ENCODE measurements at regions not wholly inside any gene's neighbourhood (a gene's known extent, or its start where the extent isn't known, plus 50 kb on each side); places are given as distances from the start of the nearest gene placed in this dataset.
A peak's percentile ranks its signal among the peaks of the same experiment; 100 is the strongest.

DNA sequence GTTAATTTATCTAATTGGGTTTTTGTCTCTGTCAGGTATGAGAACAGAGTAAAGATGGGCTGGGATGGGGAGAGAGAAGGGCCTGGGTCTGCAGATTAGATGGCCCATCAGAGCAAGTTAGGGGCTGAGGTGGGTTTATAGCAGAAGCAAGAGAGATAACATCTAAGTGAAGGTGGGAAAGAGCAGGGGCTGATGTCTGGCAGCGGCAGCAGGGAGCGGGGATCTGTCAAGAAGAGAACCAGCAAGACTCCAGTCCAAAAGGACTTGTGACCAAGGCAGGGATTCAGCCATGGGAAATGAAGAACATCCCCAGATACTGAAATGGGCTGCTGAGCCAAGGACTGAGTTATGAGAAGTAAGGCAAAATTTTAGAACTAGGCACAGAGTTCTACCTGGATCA is 320.6 kb upstream of the TBL1XR1 start:
- CTCF ChIA-PET = no interaction called here
- Histone ChIP-seq H3K4me3 (ENCODE audit: low read length) (no peak overlapping the region), H3K27me3 (ENCODE audit: low read length) (no peaks in the 10 kb centered on the region), H2AFZ (ENCODE audit: low read length) (no peak overlapping the region), H3K4me1 (ENCODE audit: insufficient read depth, low read length) (peaks cover 7% of the 10 kb centered on the region), H3K9me3 (ENCODE audit: low read length) (no peaks in the 10 kb centered on the region), H3K9ac (ENCODE audit: low read length) (no peak overlapping the region), H4K20me1 (ENCODE audit: low read length) (no peaks in the 10 kb centered on the region), H3K9me2 (replicated peaks; ENCODE audit: low read length) (no peaks in the 10 kb centered on the region), H3K27ac (ENCODE audit: low read length) (no peak overlapping the region), H3K4me2 (ENCODE audit: low read length) (no peak overlapping the region), H3K36me3 (ENCODE audit: low read depth, low read length) (no peaks in the 10 kb centered on the region), H3F3A (ENCODE audit: low read length, unreplicated experiment) (no peaks in the 10 kb centered on the region), H3K79me2 (ENCODE audit: low read length) (no peaks in the 10 kb centered on the region)
- no peak for DNase-seq
- ATAC-seq = no peak
- intact Hi-C loops (cut with micrococcal nuclease) = no loop called here
- POLR2A ChIA-PET (ENCODE audit: unreplicated experiment) = no interaction called here
- TF ChIP-seq EZH2phosphoT487 (IDR thresholded peaks at IDR 0.05; ENCODE audit: borderline replicate concordance, low read length) (no peak), EZH2 (IDR thresholded peaks at IDR 0.05; ENCODE audit: low read length, unreplicated experiment) (no peak)
- TF ChIP-seq, protein P1, sequence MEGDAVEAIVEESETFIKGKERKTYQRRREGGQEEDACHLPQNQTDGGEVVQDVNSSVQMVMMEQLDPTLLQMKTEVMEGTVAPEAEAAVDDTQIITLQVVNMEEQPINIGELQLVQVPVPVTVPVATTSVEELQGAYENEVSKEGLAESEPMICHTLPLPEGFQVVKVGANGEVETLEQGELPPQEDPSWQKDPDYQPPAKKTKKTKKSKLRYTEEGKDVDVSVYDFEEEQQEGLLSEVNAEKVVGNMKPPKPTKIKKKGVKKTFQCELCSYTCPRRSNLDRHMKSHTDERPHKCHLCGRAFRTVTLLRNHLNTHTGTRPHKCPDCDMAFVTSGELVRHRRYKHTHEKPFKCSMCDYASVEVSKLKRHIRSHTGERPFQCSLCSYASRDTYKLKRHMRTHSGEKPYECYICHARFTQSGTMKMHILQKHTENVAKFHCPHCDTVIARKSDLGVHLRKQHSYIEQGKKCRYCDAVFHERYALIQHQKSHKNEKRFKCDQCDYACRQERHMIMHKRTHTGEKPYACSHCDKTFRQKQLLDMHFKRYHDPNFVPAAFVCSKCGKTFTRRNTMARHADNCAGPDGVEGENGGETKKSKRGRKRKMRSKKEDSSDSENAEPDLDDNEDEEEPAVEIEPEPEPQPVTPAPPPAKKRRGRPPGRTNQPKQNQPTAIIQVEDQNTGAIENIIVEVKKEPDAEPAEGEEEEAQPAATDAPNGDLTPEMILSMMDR (conservative IDR thresholded peaks at IDR 0.05; ENCODE audit: low read depth, low read length) = no peak
- BruUV-seq (replicated peaks) = no TSS peak

DNA sequence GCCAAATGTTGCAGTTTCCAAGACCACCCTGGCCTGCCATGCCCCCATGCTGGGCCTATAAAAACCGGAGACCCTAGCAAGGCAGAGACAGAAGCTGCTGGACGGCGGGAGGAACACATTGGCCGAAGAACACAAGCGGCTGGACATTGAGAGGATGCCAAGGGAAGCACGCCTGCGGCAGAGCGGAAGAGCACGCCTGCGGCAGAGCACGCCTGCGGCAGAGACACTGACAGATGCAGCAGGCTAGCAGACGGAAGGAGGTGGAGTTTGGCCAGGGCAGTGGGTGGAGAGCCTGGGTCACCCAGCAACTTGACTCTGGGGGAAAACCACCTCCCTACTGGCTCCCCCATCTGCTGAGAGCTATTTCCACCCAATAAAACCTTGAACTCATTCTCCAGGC is 322.3 kb upstream of the TBL1XR1 start:
- H3K27ac ChIP-seq (ENCODE audit: low read length) = no peak overlapping the region
- no peak overlapping the region for H3K4me2 ChIP-seq (ENCODE audit: low read length)
- ChIA-PET CTCF (no interaction called here), POLR2A (ENCODE audit: unreplicated experiment) (no interaction called here)
- H3K9me3 ChIP-seq (ENCODE audit: low read length) = no peaks in the 10 kb centered on the region
- H4K20me1 ChIP-seq (ENCODE audit: low read length) = no peaks in the 10 kb centered on the region
- DNase-seq (no peak), ATAC-seq (no peak)
- TF ChIP-seq EZH2phosphoT487 (IDR thresholded peaks at IDR 0.05; ENCODE audit: borderline replicate concordance, low read length) (no peak), EZH2 (IDR thresholded peaks at IDR 0.05; ENCODE audit: low read length, unreplicated experiment) (no peak)
- TF ChIP-seq, protein P1 (conservative IDR thresholded peaks at IDR 0.05; ENCODE audit: low read depth, low read length) = no peak
- H3K27me3 ChIP-seq (ENCODE audit: low read length) = no peaks in the 10 kb centered on the region
- no peaks in the 10 kb centered on the region for H3K9me2 ChIP-seq (replicated peaks; ENCODE audit: low read length)
- intact Hi-C loops (cut with micrococcal nuclease) = no loop called here
- BruUV-seq (replicated peaks) = no TSS peak
- no peak overlapping the region for H2AFZ ChIP-seq (ENCODE audit: low read length)
- no peaks in the 10 kb centered on the region for H3K79me2 ChIP-seq (ENCODE audit: low read length)
- H3K9ac ChIP-seq (ENCODE audit: low read length) = no peak overlapping the region
- H3K36me3 ChIP-seq (ENCODE audit: low read depth, low read length) = no peaks in the 10 kb centered on the region
- no peak overlapping the region for H3K4me3 ChIP-seq (ENCODE audit: low read length)
- H3F3A ChIP-seq (ENCODE audit: low read length, unreplicated experiment) = no peaks in the 10 kb centered on the region
- peaks cover 23% of the 10 kb centered on the region for H3K4me1 ChIP-seq (ENCODE audit: insufficient read depth, low read length)

DNA sequence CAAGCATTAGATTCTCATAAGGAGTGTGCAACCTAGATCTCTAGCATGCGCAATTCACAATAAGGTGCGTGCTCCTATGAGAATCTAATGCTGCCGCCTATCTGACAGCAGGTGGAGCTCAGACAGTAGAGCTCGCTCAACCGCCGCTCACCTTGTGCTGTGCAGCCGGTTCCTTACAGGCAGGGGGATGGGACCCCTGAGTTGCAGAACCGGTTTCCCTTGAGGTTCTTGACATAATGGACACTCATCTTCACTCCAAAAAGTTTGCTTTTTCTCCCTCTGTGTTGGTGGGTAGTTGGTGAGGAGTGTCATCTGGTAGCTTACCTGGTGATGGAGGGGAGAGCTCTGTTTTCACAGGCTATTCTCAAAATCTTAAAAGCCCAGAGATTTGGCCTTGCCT is 324.0 kb upstream of the TBL1XR1 start:
- TF ChIP-seq, protein P1 (conservative IDR thresholded peaks at IDR 0.05; ENCODE audit: low read depth, low read length) = peak; percentile 78
- no peak for TF ChIP-seq EZH2phosphoT487 (IDR thresholded peaks at IDR 0.05; ENCODE audit: borderline replicate concordance, low read length)
- TF ChIP-seq EZH2 (IDR thresholded peaks at IDR 0.05; ENCODE audit: low read length, unreplicated experiment) = no peak
- H3K36me3 ChIP-seq (ENCODE audit: low read depth, low read length) = no peaks in the 10 kb centered on the region
- no peaks in the 10 kb centered on the region for H3K79me2 ChIP-seq (ENCODE audit: low read length)
- DNase-seq (peak; percentile 92), ATAC-seq (peak; percentile 88)
- no peak overlapping the region for H2AFZ ChIP-seq (ENCODE audit: low read length)
- CTCF ChIA-PET = no interaction called here
- no peaks in the 10 kb centered on the region for H3K9me3 ChIP-seq (ENCODE audit: low read length)
- BruUV-seq (replicated peaks) = no TSS peak
- H3K9me2 ChIP-seq (replicated peaks; ENCODE audit: low read length) = no peaks in the 10 kb centered on the region
- H3K4me3 ChIP-seq (ENCODE audit: low read length) = no peak overlapping the region
- no peak overlapping the region for H3K9ac ChIP-seq (ENCODE audit: low read length)
- no peaks in the 10 kb centered on the region for H3F3A ChIP-seq (ENCODE audit: low read length, unreplicated experiment)
- H3K4me2 ChIP-seq (ENCODE audit: low read length) = no peak overlapping the region
- no peak overlapping the region for H3K27ac ChIP-seq (ENCODE audit: low read length)
- intact Hi-C loops (cut with micrococcal nuclease) = loop anchor here (1.0 to 5.0 kb wide), 2 partner anchors 256 to 804 kb away; no protein-coding TSS in a partner anchor
- H4K20me1 ChIP-seq (ENCODE audit: low read length) = no peaks in the 10 kb centered on the region
- POLR2A ChIA-PET (ENCODE audit: unreplicated experiment) = interaction anchor here (0.5 kb wide), 1 partner anchor 103 kb away, joined by 3 read pairs; no protein-coding TSS in a partner anchor
- peaks cover 31% of the 10 kb centered on the region for H3K4me1 ChIP-seq (ENCODE audit: insufficient read depth, low read length)
- H3K27me3 ChIP-seq (ENCODE audit: low read length) = no peaks in the 10 kb centered on the region

Data from PC-3 (cell line).